OCI-LY7 (cell line): ENCODE measurements at regions not wholly inside any gene's neighbourhood (a gene's known extent, or its start where the extent isn't known, plus 50 kb on each side); places are given as distances from the start of the nearest gene placed in this dataset.

Source experiments
- EZH2phosphoT487 ChIP-seq: fragments of 200-600 bp; sonication (generic); IDR thresholded peaks from 2 replicates; pipeline ENCODE4 v1.6.1; 2018; ENCODE audit warnings: low read depth, borderline replicate concordance, mild to moderate bottlenecking, mixed run types, antibody characterized with exemption, low read length, moderate library complexity, mixed read lengths
- TF ChIP-seq, protein P1 (sequence below): fragments of 200-600 bp; sonication (generic); conservative IDR thresholded peaks from 2 replicates; pipeline ENCODE4 v1.5.1; 2014; ENCODE audit warnings: mild to moderate bottlenecking, antibody characterized with exemption, low read length, moderate library complexity, mixed read lengths

GRCh38 chr4:181319629-181320028 is 923.6 kb upstream of the TENM3 start:
- TF ChIP-seq, protein P1, sequence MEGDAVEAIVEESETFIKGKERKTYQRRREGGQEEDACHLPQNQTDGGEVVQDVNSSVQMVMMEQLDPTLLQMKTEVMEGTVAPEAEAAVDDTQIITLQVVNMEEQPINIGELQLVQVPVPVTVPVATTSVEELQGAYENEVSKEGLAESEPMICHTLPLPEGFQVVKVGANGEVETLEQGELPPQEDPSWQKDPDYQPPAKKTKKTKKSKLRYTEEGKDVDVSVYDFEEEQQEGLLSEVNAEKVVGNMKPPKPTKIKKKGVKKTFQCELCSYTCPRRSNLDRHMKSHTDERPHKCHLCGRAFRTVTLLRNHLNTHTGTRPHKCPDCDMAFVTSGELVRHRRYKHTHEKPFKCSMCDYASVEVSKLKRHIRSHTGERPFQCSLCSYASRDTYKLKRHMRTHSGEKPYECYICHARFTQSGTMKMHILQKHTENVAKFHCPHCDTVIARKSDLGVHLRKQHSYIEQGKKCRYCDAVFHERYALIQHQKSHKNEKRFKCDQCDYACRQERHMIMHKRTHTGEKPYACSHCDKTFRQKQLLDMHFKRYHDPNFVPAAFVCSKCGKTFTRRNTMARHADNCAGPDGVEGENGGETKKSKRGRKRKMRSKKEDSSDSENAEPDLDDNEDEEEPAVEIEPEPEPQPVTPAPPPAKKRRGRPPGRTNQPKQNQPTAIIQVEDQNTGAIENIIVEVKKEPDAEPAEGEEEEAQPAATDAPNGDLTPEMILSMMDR: no peak
- no peak for TF ChIP-seq EZH2phosphoT487
